ENCODE measurements at regions not wholly inside any gene's neighbourhood (a gene's known extent, or its start where the extent isn't known, plus 50 kb on each side); places are given as distances from the start of the nearest gene placed in this dataset.
A peak's percentile ranks its signal among the peaks of the same experiment; 100 is the strongest.

GRCh38 chr10:104577163-104577562 lies 63.9 kb upstream of the SORCS3 start:
- no peak for DNase-seq

GRCh38 chr10:104577861-104578521 lies 63.1 kb upstream of the SORCS3 start:
- DNase-seq, result no peak

- DNase-seq, result no peak
These were observed 62.4 kb upstream of the SORCS3 start for GRCh38 chr10:104578671-104579070.

- DNase-seq, result no peak
These were observed 62.0 kb upstream of the SORCS3 start for GRCh38 chr10:104579136-104579535.

GRCh38 chr10:104580321-104580720 lies 60.8 kb upstream of the SORCS3 start:
- no peak for DNase-seq

GRCh38 chr10:104580774-104581675 lies 60.1 kb upstream of the SORCS3 start:
- DNase-seq, result peak; percentile 62

GRCh38 chr10:104581884-104582601 lies 59.0 kb upstream of the SORCS3 start:
- no peak for DNase-seq

GRCh38 chr10:104582602-104582951 lies 58.5 kb upstream of the SORCS3 start:
- DNase-seq, result no peak

- DNase-seq, result no peak
These were observed 58.1 kb upstream of the SORCS3 start for GRCh38 chr10:104582966-104583365.

- DNase-seq, result no peak
These were observed 56.5 kb upstream of the SORCS3 start for GRCh38 chr10:104584541-104584940.

- DNase-seq, result no peak
These were observed 53.3 kb upstream of the SORCS3 start for GRCh38 chr10:104587751-104588150.

- DNase-seq, result no peak
These were observed 51.7 kb upstream of the SORCS3 start for GRCh38 chr10:104589431-104589830.

- no peak for DNase-seq
These were observed 51.2 kb upstream of the SORCS3 start for GRCh38 chr10:104589871-104590270.

All from stimulated activated CD4-positive, alpha-beta T cell treated with anti-CD3 and anti-CD28 coated beads, Interleukin-4, amount 100 ng/mL, for 1 hour (primary cell).